NB4 (cell line): ENCODE measurements at regions not wholly inside any gene's neighbourhood (a gene's known extent, or its start where the extent isn't known, plus 50 kb on each side); places are given as distances from the start of the nearest gene placed in this dataset.

Experiments used
- CTCF ChIP-seq: IDR thresholded peaks from one replicate; pipeline ENCODE4 v1.5.1; 2012; ENCODE audit warnings: low read depth, low read length
- MAX ChIP-seq: IDR thresholded peaks from 2 replicates; pipeline ENCODE4 v1.6.1; 2011; ENCODE audit warnings: low read depth, low read length
- POLR2A ChIP-seq: IDR thresholded peaks from 2 replicates; pipeline ENCODE4 v1.6.1; 2011; ENCODE audit warnings: mild to moderate bottlenecking; ENCODE audit not compliant: insufficient read length; ENCODE audit errors: extremely low read depth

- TF ChIP-seq CTCF (no peak), MAX (no peak), POLR2A (no peak)
These were observed 193.5 kb upstream of the SPTLC3 start for GRCh38 chr20:12815231-12815768.
